Keratinocyte (primary cell): ENCODE measurements at regions not wholly inside any gene's neighbourhood (a gene's known extent, or its start where the extent isn't known, plus 50 kb on each side); places are given as distances from the start of the nearest gene placed in this dataset.

ENCODE experiments used
- DNase-seq: peaks from one replicate; pipeline ENCODE4 v3.0.0-alpha.2; 2011; ENCODE audit warnings: low read depth, missing footprints, low spot score
- FAIRE-seq: peaks from 2 replicates; lab custom pipeline; 2011; peaks lifted over from hg19 to GRCh38; lab: Jason Lieb, UNC
- H2AFZ ChIP-seq: 2 replicates; pipeline ENCODE4 v1.6.0; 2012; ENCODE audit warnings: low read length, control low read depth, inconsistent platforms; ENCODE audit not compliant: control insufficient read depth
- H3K27ac ChIP-seq: 2 replicates; pipeline ENCODE4 v1.5.1; 2011; ENCODE audit warnings: low read length; ENCODE audit not compliant: control insufficient read depth, insufficient read depth
- H3K27me3 ChIP-seq: 3 replicates; pipeline ENCODE4 v1.6.0; 2011; ENCODE audit warnings: low read length; ENCODE audit not compliant: control insufficient read depth, insufficient read depth; ENCODE audit errors: extremely low read depth
- H3K36me3 ChIP-seq, 2 experiments: 2 replicates in 1 of 2; 3 replicates in 1 of 2; pipeline ENCODE4 v1.5.1; 2011; ENCODE audit warnings: low read length in 2 of 2, mild to moderate bottlenecking in 1 of 2; ENCODE audit not compliant: control insufficient read depth in 2 of 2, insufficient read depth in 2 of 2; ENCODE audit errors: extremely low read depth in 1 of 2
- H3K4me1 ChIP-seq: 3 replicates; pipeline ENCODE4 v1.5.1; 2011; ENCODE audit warnings: low read length; ENCODE audit not compliant: control insufficient read depth, insufficient read depth; ENCODE audit errors: extremely low read depth
- H3K4me2 ChIP-seq: 3 replicates; pipeline ENCODE4 v1.6.0; 2011; ENCODE audit warnings: low read depth, low read length; ENCODE audit not compliant: control insufficient read depth, insufficient read depth; ENCODE audit errors: extremely low read depth
- H3K4me3 ChIP-seq, 3 experiments: fragments of 200-600 bp in 1 of 3; sonication (generic) in 1 of 3; 2 replicates in 2 of 3; 3 replicates in 1 of 3; pipeline ENCODE4 v1.5.1; 2011 to 2016; ENCODE audit warnings: low read length in 3 of 3, mild to moderate bottlenecking in 3 of 3, control low read depth in 2 of 3, inconsistent platforms in 1 of 3, low read depth in 1 of 3, mixed read lengths in 1 of 3, mixed run types in 1 of 3, moderate library complexity in 1 of 3; ENCODE audit not compliant: control insufficient read depth in 2 of 3, insufficient read depth in 2 of 3; ENCODE audit errors: extremely low read depth in 1 of 3
- H3K79me2 ChIP-seq: 2 replicates; pipeline ENCODE4 v1.6.0; 2012; ENCODE audit warnings: low read length; ENCODE audit not compliant: control insufficient read depth, insufficient read depth
- H3K9ac ChIP-seq: 3 replicates; pipeline ENCODE4 v1.6.0; 2011; ENCODE audit warnings: low read length; ENCODE audit not compliant: control insufficient read depth, insufficient read depth; ENCODE audit errors: extremely low read depth
- H3K9me1 ChIP-seq: 3 replicates; pipeline ENCODE4 v1.6.0; 2011; ENCODE audit warnings: low read length; ENCODE audit not compliant: control insufficient read depth, insufficient read depth; ENCODE audit errors: extremely low read depth
- H3K9me3 ChIP-seq: 2 replicates; pipeline ENCODE4 v1.5.1; 2012; ENCODE audit warnings: low read depth, low read length; ENCODE audit not compliant: control insufficient read depth
- H4K20me1 ChIP-seq: 3 replicates; pipeline ENCODE4 v1.6.0; 2011; ENCODE audit warnings: low read length; ENCODE audit not compliant: control insufficient read depth, insufficient read depth; ENCODE audit errors: extremely low read depth
- CTCF ChIP-seq, 3 experiments: IDR thresholded peaks in 1 of 3; conservative IDR thresholded peaks in 1 of 3; optimal IDR thresholded peaks in 1 of 3; 2 replicates in 2 of 3; 3 replicates in 1 of 3; pipeline versions ENCODE3 to v1.5.1; 2011; ENCODE audit warnings: low read length in 3 of 3, mild to moderate bottlenecking in 3 of 3, moderate library complexity in 2 of 3, control low read depth in 1 of 3, inconsistent platforms in 1 of 3; ENCODE audit not compliant: insufficient read depth in 2 of 3; ENCODE audit errors: extremely low read depth in 1 of 3
- EZH2 ChIP-seq: IDR thresholded peaks from one replicate; pipeline ENCODE4 v1.6.1; 2012; ENCODE audit warnings: inconsistent platforms, mild to moderate bottlenecking, low read length, moderate library complexity
- dilution Hi-C: fragments of 300-500 bp; cut with MboI; formaldehyde crosslinking; loops from one replicate; pipeline ENCODE4 v1.7.0; 2020; ENCODE audit warnings: low sequenced_read_pairs; ENCODE audit not compliant: extremely low pct_ligation_motif_present

GRCh38 chr10:78639629-78640028 is 429.1 kb upstream of the ZMIZ1 start:
- H3K9me1 ChIP-seq = no peaks in the 10 kb centered on the region
- H3K4me1 ChIP-seq = no peaks in the 10 kb centered on the region
- no peaks in the 10 kb centered on the region for H4K20me1 ChIP-seq
- H3K9me3 ChIP-seq = no peaks in the 10 kb centered on the region
- no peak overlapping the region for H3K9ac ChIP-seq
- TF ChIP-seq CTCF (optimal IDR thresholded peaks at IDR 0.05 in 1 of 3, IDR thresholded peaks at IDR 0.05 in 1 of 3, conservative IDR thresholded peaks at IDR 0.05 in 1 of 3; ENCODE audit: extremely low read depth in 1 of 3, insufficient read depth in 2 of 3, low read length in 3 of 3) = no peak
- TF ChIP-seq EZH2 = no peak
- dilution Hi-C loops = no loop called here
- peaks cover 12% of the 10 kb centered on the region for H3K27me3 ChIP-seq
- FAIRE-seq = no peak
- no peak overlapping the region for H3K27ac ChIP-seq
- H2AFZ ChIP-seq = no peak overlapping the region
- no peaks in the 10 kb centered on the region for H3K79me2 ChIP-seq
- no peaks in the 10 kb centered on the region for H3K36me3 ChIP-seq
- no peak overlapping the region for H3K4me3 ChIP-seq
- no peak overlapping the region for H3K4me2 ChIP-seq
- no peak for DNase-seq

GRCh38 chr10:78640796-78641636 is 427.8 kb upstream of the ZMIZ1 start:
- Histone ChIP-seq H3K79me2 (no peaks in the 10 kb centered on the region), H3K36me3 (no peaks in the 10 kb centered on the region), H3K4me2 (no peak overlapping the region), H3K9me3 (no peaks in the 10 kb centered on the region), H3K9ac (no peak overlapping the region), H4K20me1 (no peaks in the 10 kb centered on the region), H3K4me1 (no peaks in the 10 kb centered on the region), H3K27ac (no peak overlapping the region), H3K27me3 (peaks cover 10% of the 10 kb centered on the region), H3K4me3 (no peak overlapping the region), H2AFZ (no peak overlapping the region), H3K9me1 (no peaks in the 10 kb centered on the region)
- FAIRE-seq (no peak), DNase-seq (no peak)
- dilution Hi-C loops = no loop called here
- TF ChIP-seq CTCF (optimal IDR thresholded peaks at IDR 0.05 in 1 of 3, IDR thresholded peaks at IDR 0.05 in 1 of 3, conservative IDR thresholded peaks at IDR 0.05 in 1 of 3; ENCODE audit: extremely low read depth in 1 of 3, insufficient read depth in 2 of 3, low read length in 3 of 3) = no peak
- TF ChIP-seq EZH2 = no peak
